ENCODE measurements at regions not wholly inside any gene's neighbourhood (a gene's known extent, or its start where the extent isn't known, plus 50 kb on each side); places are given as distances from the start of the nearest gene placed in this dataset.

DNA sequence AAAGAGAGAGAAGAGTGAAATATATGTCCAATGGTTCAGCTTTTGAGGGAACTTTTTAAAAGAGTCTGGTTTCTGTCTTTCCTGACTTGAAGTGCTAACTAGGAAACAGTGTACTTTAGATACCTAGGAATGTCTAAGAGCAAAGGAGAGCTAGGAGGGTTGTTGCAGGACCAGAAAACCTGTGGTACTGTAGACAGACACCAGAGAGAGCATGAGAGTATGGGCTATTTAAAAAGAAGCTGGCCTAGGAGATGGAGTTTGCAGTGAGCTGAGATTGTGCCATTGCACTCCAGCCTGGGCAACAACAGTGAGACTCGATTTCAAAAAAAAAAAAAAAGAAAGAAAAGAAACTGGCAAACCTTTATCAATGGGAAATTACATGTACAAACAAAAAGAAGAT lies 223.9 kb downstream of the FAT4 start:
- H3K27ac ChIP-seq: no peak overlapping the region
- H3K36me3 ChIP-seq: no peaks in the 10 kb centered on the region
- no peak overlapping the region for H3K4me3 ChIP-seq
- no peaks in the 10 kb centered on the region for H3K27me3 ChIP-seq
- intact Hi-C loops (cut with DNase I; ENCODE audit: low total_unique reads): no loop called here
- no peaks in the 10 kb centered on the region for H3K4me1 ChIP-seq
- no peaks in the 10 kb centered on the region for H3K9me3 ChIP-seq
- DNase-seq (no peak), ATAC-seq (no peak)
- in situ Hi-C loops (cut with MboI; ENCODE audit: low sequenced_read_pairs in 4 of 4): no loop called here
- TF ChIP-seq, protein P1, sequence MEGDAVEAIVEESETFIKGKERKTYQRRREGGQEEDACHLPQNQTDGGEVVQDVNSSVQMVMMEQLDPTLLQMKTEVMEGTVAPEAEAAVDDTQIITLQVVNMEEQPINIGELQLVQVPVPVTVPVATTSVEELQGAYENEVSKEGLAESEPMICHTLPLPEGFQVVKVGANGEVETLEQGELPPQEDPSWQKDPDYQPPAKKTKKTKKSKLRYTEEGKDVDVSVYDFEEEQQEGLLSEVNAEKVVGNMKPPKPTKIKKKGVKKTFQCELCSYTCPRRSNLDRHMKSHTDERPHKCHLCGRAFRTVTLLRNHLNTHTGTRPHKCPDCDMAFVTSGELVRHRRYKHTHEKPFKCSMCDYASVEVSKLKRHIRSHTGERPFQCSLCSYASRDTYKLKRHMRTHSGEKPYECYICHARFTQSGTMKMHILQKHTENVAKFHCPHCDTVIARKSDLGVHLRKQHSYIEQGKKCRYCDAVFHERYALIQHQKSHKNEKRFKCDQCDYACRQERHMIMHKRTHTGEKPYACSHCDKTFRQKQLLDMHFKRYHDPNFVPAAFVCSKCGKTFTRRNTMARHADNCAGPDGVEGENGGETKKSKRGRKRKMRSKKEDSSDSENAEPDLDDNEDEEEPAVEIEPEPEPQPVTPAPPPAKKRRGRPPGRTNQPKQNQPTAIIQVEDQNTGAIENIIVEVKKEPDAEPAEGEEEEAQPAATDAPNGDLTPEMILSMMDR (IDR thresholded peaks at IDR 0.05 in 4 of 5, conservative IDR thresholded peaks at IDR 0.05 in 1 of 5): no peak
- no peak for TF ChIP-seq POLR2A (IDR thresholded peaks at IDR 0.05)

DNA sequence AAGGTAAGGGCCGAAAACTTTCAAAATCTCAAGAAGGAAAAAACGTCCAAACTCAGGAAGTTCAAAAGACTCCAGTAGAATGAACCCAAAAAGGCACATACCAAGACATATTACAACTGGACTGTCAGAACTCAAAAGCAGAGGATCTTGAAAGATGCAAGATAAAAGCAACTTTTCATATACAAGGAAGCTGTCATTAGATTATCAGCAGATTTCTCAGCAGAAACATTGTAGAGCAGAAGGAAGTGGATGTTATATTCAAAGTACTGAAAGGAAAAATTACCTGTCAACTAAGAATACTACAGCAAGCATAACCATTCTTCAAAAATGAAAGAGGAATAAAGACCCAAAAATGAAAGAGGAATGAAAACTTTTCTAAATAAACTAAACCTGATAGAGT lies 224.9 kb downstream of the FAT4 start:
- intact Hi-C loops (cut with DNase I; ENCODE audit: low total_unique reads) (no loop called here), in situ Hi-C loops (cut with MboI; ENCODE audit: low sequenced_read_pairs in 4 of 4) (no loop called here)
- no peaks in the 10 kb centered on the region for H3K27me3 ChIP-seq
- no peaks in the 10 kb centered on the region for H3K9me3 ChIP-seq
- TF ChIP-seq, protein P1 (IDR thresholded peaks at IDR 0.05 in 4 of 5, conservative IDR thresholded peaks at IDR 0.05 in 1 of 5): no peak
- TF ChIP-seq POLR2A (IDR thresholded peaks at IDR 0.05): no peak
- H3K27ac ChIP-seq: no peak overlapping the region
- no peaks in the 10 kb centered on the region for H3K4me1 ChIP-seq
- no peaks in the 10 kb centered on the region for H3K36me3 ChIP-seq
- ATAC-seq (no peak), DNase-seq (no peak)
- H3K4me3 ChIP-seq: no peak overlapping the region

DNA sequence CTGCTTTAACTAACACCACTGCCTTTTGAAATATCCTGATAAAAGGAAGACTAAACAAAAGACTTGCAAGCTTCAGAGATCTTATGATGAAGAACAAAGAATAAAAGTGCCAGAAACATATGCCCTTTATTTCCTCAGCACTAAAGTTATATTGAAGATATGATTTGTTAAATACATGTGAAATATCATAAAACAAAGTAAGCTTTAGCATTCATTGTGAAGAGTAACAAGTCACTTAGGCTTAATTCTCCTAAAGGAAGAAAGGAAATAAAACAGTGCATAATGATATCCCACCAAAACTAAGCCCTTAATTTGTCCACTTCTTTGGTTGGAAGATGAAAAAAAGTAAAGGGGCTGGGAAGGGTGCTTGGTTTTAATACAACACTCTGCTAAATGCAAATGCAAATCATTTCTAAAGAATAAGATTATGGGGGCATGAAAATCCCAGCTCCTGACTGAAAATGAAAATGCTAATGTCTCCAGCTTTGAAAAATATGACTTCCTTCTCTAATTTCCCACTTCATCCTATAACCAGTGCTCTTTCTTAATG lies 227.2 kb downstream of the FAT4 start:
- in situ Hi-C loops (cut with MboI; ENCODE audit: low sequenced_read_pairs in 4 of 4): no loop called here
- no peak for DNase-seq

DNA sequence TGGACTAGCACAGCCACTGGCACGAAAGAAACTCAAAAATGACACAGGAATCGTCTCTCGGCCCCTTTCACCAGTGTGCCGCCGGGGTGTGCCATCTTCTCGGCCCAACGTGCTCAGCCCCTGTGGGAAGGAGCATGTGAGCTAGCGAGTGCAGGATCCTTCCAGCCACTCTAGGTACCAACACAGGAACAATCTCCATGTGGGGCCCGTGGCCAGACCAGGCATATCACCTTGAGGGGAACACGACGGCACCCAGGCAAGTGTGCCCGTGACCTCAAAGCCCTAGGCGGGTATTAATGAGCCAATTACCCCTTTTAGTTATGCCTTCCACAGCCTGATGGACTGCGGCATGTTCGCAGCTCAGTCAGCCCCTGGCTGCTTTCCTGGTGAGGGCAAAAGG lies 231.5 kb downstream of the FAT4 start:
- Histone ChIP-seq H3K4me3 (no peak overlapping the region), H3K9me3 (no peaks in the 10 kb centered on the region), H3K4me1 (no peaks in the 10 kb centered on the region), H3K27me3 (no peaks in the 10 kb centered on the region), H3K27ac (no peak overlapping the region), H3K36me3 (no peaks in the 10 kb centered on the region)
- DNase-seq (no peak), ATAC-seq (no peak)
- in situ Hi-C loops (cut with MboI; ENCODE audit: low sequenced_read_pairs in 4 of 4) (no loop called here), intact Hi-C loops (cut with DNase I; ENCODE audit: low total_unique reads) (no loop called here)
- no peak for TF ChIP-seq POLR2A (IDR thresholded peaks at IDR 0.05)
- TF ChIP-seq, protein P1 (IDR thresholded peaks at IDR 0.05 in 4 of 5, conservative IDR thresholded peaks at IDR 0.05 in 1 of 5): no peak

More for the DNA sequence above, 227.2 kb downstream of the FAT4 start:
- H3K27ac ChIP-seq: no peak overlapping the region
- no peaks in the 10 kb centered on the region for H3K36me3 ChIP-seq
- intact Hi-C loops (cut with DNase I; ENCODE audit: low total_unique reads): no loop called here
- no peak overlapping the region for H3K4me3 ChIP-seq
- H3K27me3 ChIP-seq: no peaks in the 10 kb centered on the region
- H3K9me3 ChIP-seq: no peaks in the 10 kb centered on the region
- H3K4me1 ChIP-seq: no peaks in the 10 kb centered on the region
- no peak for TF ChIP-seq POLR2A (IDR thresholded peaks at IDR 0.05)
- TF ChIP-seq, protein P1 (IDR thresholded peaks at IDR 0.05 in 4 of 5, conservative IDR thresholded peaks at IDR 0.05 in 1 of 5): no peak
- no peak for ATAC-seq

DNA sequence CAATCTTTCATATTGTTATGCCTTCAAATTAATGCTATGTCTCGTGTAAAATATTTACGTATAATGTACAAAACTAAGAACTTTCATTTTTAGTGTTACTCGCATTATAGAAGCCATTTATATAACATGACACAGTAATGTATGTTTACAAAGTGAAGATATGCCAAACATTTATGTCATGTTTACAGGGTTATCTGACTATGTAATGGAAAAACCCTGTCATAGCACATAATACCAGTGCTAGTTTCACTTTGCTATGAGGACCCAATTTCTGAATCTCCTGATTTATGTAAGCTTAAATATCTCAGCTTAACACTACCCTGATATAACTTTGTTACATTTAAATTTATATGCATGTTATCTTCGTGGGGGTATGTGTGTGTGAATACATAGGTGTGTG lies 233.1 kb downstream of the FAT4 start:
- Histone ChIP-seq H3K27me3 (no peaks in the 10 kb centered on the region), H3K4me3 (no peak overlapping the region), H3K9me3 (no peaks in the 10 kb centered on the region), H3K36me3 (no peaks in the 10 kb centered on the region), H3K27ac (no peak overlapping the region), H3K4me1 (no peaks in the 10 kb centered on the region)
- ATAC-seq: no peak
- intact Hi-C loops (cut with DNase I; ENCODE audit: low total_unique reads): no loop called here
- in situ Hi-C loops (cut with MboI; ENCODE audit: low sequenced_read_pairs in 4 of 4): no loop called here
- TF ChIP-seq, protein P1 (IDR thresholded peaks at IDR 0.05 in 4 of 5, conservative IDR thresholded peaks at IDR 0.05 in 1 of 5): no peak
- TF ChIP-seq POLR2A (IDR thresholded peaks at IDR 0.05): no peak
- no peak for DNase-seq
